Transverse colon (tissue), 4 donors: ENCODE measurements at regions not wholly inside any gene's neighbourhood (a gene's known extent, or its start where the extent isn't known, plus 50 kb on each side); places are given as distances from the start of the nearest gene placed in this dataset.

Source experiments
- POLR2A ChIP-seq: fragments of 450-650 bp; IDR thresholded peaks from one replicate; pipeline ENCODE4 v1.6.1; 2016; ENCODE audit warnings: antibody characterized with exemption, mild to moderate bottlenecking, moderate library complexity
- POLR2AphosphoS5 ChIP-seq, 3 donors: sonication (generic); formaldehyde crosslinking; IDR thresholded peaks; one replicate each; pipeline ENCODE4 v1.6.1; 2016; ENCODE audit warnings: antibody characterized with exemption in 3 of 3
- TF ChIP-seq, protein P1 (sequence below), 5 experiments: fragments of 200-600 bp in 3 of 5; fragments of 450-650 bp in 2 of 5; sonication (generic) in 3 of 5; IDR thresholded peaks; 1 replicate in 2 of 5; 2 replicates in 3 of 5; pipeline ENCODE4 v1.5.1; 2016 to 2017; ENCODE audit warnings: antibody characterized with exemption in 5 of 5, inconsistent platforms in 3 of 5, mild to moderate bottlenecking in 2 of 5, moderate library complexity in 1 of 5

DNA sequence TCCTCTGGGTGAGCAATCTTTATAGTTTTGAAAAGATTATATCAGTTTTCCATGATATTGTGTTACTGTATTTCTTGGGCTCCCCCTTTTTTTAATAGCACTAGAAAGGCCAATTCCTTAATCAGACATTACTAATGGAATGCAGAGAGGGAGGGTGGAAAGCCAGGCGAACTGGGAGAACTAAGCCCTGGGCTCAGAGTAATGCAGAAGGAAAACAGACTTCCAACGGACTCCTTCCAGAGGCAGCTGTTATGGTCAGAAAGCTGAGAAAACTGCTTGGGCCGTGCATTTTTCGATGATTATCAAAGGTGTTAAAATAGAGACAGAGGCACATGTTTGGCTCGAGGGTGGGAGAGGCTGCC, 206.3 kb downstream of the FOXD2 start:
- TF ChIP-seq POLR2A (no peak), POLR2AphosphoS5 (IDR thresholded peaks at IDR 0.05) (no peak)
- TF ChIP-seq, protein P1, sequence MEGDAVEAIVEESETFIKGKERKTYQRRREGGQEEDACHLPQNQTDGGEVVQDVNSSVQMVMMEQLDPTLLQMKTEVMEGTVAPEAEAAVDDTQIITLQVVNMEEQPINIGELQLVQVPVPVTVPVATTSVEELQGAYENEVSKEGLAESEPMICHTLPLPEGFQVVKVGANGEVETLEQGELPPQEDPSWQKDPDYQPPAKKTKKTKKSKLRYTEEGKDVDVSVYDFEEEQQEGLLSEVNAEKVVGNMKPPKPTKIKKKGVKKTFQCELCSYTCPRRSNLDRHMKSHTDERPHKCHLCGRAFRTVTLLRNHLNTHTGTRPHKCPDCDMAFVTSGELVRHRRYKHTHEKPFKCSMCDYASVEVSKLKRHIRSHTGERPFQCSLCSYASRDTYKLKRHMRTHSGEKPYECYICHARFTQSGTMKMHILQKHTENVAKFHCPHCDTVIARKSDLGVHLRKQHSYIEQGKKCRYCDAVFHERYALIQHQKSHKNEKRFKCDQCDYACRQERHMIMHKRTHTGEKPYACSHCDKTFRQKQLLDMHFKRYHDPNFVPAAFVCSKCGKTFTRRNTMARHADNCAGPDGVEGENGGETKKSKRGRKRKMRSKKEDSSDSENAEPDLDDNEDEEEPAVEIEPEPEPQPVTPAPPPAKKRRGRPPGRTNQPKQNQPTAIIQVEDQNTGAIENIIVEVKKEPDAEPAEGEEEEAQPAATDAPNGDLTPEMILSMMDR (IDR thresholded peaks at IDR 0.05), result no peak
